HCT116 (cell line): ENCODE measurements at regions not wholly inside any gene's neighbourhood (a gene's known extent, or its start where the extent isn't known, plus 50 kb on each side); places are given as distances from the start of the nearest gene placed in this dataset.

Source experiments
- EZH2 ChIP-seq: fragments of 200-600 bp; sonication (generic); IDR thresholded peaks from 2 replicates; pipeline ENCODE4 v1.6.1; 2017; ENCODE audit warnings: antibody characterized with exemption, mixed run types
- JUND ChIP-seq: IDR thresholded peaks from 2 replicates; pipeline ENCODE4 v1.6.1; 2012
- POLR2A ChIP-seq: IDR thresholded peaks from 2 replicates; pipeline ENCODE4 v1.7.0; 2011; ENCODE audit warnings: borderline replicate concordance; ENCODE audit not compliant: insufficient read depth, insufficient read length; ENCODE audit errors: extremely low read depth
- SIN3A ChIP-seq: IDR thresholded peaks from 2 replicates; pipeline ENCODE4 v1.6.1; 2012; ENCODE audit warnings: low read depth
- SP1 ChIP-seq: IDR thresholded peaks from 2 replicates; pipeline ENCODE4 v1.6.1; 2012; ENCODE audit warnings: low read depth
- TCF7L2 ChIP-seq: IDR thresholded peaks from 2 replicates; pipeline ENCODE4 v1.7.0; 2011; ENCODE audit warnings: borderline replicate concordance, inconsistent platforms; ENCODE audit not compliant: insufficient read depth, insufficient read length; ENCODE audit errors: extremely low read depth
- TF ChIP-seq, protein P1 (sequence below), 3 experiments: fragments of 200-600 bp in 1 of 3; sonication (generic) in 1 of 3; IDR thresholded peaks in 2 of 3; conservative IDR thresholded peaks in 1 of 3; 2 replicates each; pipeline ENCODE4 v1.5.1; 2012 to 2017; ENCODE audit warnings: low read depth in 2 of 3, low read length in 2 of 3, antibody characterized with exemption in 1 of 3, borderline replicate concordance in 1 of 3, control low read depth in 1 of 3, mild to moderate bottlenecking in 1 of 3, mixed read lengths in 1 of 3, mixed run types in 1 of 3, moderate library complexity in 1 of 3; ENCODE audit not compliant: insufficient read depth in 1 of 3
- TF ChIP-seq, protein P2 (sequence below): IDR thresholded peaks from 2 replicates; pipeline ENCODE4 v1.6.1; 2012

DNA sequence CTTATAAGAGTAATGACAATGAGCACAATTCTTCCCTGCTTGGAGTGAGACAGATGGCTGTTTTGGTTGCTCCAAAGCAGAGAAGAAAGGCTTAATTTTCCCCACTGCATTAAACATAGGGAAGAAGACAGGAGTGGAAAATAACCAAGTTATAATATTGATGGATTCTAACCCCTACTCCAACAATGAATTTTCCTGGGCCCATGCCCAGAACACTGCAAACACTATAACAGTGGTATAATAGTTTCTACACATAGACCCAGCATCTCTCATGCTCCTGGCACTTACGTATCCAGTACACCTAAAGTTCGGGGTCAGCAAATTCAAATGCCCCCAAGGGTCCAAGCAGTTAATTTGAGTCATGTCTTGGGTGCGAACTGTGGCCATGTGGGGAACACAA lies 613.4 kb downstream of the PLCL1 start:
- TF ChIP-seq, protein P1, sequence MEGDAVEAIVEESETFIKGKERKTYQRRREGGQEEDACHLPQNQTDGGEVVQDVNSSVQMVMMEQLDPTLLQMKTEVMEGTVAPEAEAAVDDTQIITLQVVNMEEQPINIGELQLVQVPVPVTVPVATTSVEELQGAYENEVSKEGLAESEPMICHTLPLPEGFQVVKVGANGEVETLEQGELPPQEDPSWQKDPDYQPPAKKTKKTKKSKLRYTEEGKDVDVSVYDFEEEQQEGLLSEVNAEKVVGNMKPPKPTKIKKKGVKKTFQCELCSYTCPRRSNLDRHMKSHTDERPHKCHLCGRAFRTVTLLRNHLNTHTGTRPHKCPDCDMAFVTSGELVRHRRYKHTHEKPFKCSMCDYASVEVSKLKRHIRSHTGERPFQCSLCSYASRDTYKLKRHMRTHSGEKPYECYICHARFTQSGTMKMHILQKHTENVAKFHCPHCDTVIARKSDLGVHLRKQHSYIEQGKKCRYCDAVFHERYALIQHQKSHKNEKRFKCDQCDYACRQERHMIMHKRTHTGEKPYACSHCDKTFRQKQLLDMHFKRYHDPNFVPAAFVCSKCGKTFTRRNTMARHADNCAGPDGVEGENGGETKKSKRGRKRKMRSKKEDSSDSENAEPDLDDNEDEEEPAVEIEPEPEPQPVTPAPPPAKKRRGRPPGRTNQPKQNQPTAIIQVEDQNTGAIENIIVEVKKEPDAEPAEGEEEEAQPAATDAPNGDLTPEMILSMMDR (IDR thresholded peaks at IDR 0.05 in 2 of 3, conservative IDR thresholded peaks at IDR 0.05 in 1 of 3; ENCODE audit: borderline replicate concordance in 1 of 3, insufficient read depth in 1 of 3, low read depth in 2 of 3, low read length in 2 of 3) = no peak
- TF ChIP-seq, protein P2, sequence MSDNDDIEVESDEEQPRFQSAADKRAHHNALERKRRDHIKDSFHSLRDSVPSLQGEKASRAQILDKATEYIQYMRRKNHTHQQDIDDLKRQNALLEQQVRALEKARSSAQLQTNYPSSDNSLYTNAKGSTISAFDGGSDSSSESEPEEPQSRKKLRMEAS = no peak
- TF ChIP-seq EZH2 = no peak
- no peak for TF ChIP-seq SP1
- no peak for TF ChIP-seq POLR2A
- TF ChIP-seq TCF7L2 = no peak
- no peak for TF ChIP-seq JUND
- TF ChIP-seq SIN3A = no peak
